Glutamatergic neuron (in vitro differentiated cells): ENCODE measurements at regions not wholly inside any gene's neighbourhood (a gene's known extent, or its start where the extent isn't known, plus 50 kb on each side); places are given as distances from the start of the nearest gene placed in this dataset.

Experiments
- DNase-seq: peaks from one replicate; pipeline ENCODE4 v3.0.0; 2022
- H3K27ac Mint-ChIP-seq: one replicate; pipeline ENCODE4 v1.8.0; 2020; ENCODE audit warnings: mild to moderate bottlenecking, mixed read lengths, inconsistent platforms; ENCODE audit not compliant: unreplicated experiment
- H3K27me3 Mint-ChIP-seq: one replicate; pipeline ENCODE4 v1.8.0; 2020; ENCODE audit warnings: mild to moderate bottlenecking, moderate library complexity, mixed read lengths, inconsistent platforms; ENCODE audit not compliant: unreplicated experiment
- H3K36me3 Mint-ChIP-seq: one replicate; pipeline ENCODE4 v1.8.0; 2020; ENCODE audit warnings: mild to moderate bottlenecking, mixed read lengths, inconsistent platforms; ENCODE audit not compliant: unreplicated experiment
- H3K4me1 Mint-ChIP-seq: one replicate; pipeline ENCODE4 v1.8.0; 2020; ENCODE audit warnings: mild to moderate bottlenecking, low read depth, mixed read lengths, inconsistent platforms; ENCODE audit not compliant: unreplicated experiment
- H3K4me3 Mint-ChIP-seq: one replicate; pipeline ENCODE4 v1.8.0; 2020; ENCODE audit warnings: mild to moderate bottlenecking, mixed read lengths, inconsistent platforms; ENCODE audit not compliant: unreplicated experiment
- H3K9me3 Mint-ChIP-seq: one replicate; pipeline ENCODE4 v1.8.0; 2020; ENCODE audit warnings: mild to moderate bottlenecking, moderate library complexity, mixed read lengths, inconsistent platforms; ENCODE audit not compliant: unreplicated experiment
- TF ChIP-seq, protein P1 (sequence below): fragments of 200-600 bp; sonication (generic); IDR thresholded peaks from one replicate; pipeline ENCODE4 v1.5.0; 2021; ENCODE audit not compliant: partially characterized antibody, unreplicated experiment

DNA sequence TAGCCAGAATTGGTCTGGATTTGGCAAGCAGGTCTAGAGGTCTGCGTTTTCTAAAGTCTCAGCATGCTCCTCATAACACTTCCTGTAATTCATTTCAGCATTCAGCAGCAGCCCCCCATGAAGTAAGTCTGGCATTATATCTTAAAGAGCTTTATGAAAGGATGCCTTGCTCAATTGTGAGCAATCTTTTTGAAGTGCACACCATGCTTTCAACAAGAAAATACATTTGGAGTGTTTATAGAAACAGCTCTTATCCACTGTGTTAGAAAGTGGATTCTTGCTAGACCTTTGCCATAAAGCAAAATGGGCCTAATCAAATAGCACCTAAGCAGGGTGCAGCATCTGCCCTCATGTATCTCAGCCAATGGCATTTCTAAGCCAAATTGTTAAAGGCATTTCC is 378.0 kb upstream of the AKR1E2 start:
- peaks cover 8% of the 10 kb centered on the region for H3K4me1 Mint-ChIP-seq
- H3K27ac Mint-ChIP-seq: no peak overlapping the region
- TF ChIP-seq, protein P1, sequence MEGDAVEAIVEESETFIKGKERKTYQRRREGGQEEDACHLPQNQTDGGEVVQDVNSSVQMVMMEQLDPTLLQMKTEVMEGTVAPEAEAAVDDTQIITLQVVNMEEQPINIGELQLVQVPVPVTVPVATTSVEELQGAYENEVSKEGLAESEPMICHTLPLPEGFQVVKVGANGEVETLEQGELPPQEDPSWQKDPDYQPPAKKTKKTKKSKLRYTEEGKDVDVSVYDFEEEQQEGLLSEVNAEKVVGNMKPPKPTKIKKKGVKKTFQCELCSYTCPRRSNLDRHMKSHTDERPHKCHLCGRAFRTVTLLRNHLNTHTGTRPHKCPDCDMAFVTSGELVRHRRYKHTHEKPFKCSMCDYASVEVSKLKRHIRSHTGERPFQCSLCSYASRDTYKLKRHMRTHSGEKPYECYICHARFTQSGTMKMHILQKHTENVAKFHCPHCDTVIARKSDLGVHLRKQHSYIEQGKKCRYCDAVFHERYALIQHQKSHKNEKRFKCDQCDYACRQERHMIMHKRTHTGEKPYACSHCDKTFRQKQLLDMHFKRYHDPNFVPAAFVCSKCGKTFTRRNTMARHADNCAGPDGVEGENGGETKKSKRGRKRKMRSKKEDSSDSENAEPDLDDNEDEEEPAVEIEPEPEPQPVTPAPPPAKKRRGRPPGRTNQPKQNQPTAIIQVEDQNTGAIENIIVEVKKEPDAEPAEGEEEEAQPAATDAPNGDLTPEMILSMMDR: no peak
- H3K4me3 Mint-ChIP-seq: no peak overlapping the region
- peaks cover 2% of the 10 kb centered on the region for H3K36me3 Mint-ChIP-seq
- DNase-seq: no peak
- H3K27me3 Mint-ChIP-seq: no peaks in the 10 kb centered on the region
- no peaks in the 10 kb centered on the region for H3K9me3 Mint-ChIP-seq

DNA sequence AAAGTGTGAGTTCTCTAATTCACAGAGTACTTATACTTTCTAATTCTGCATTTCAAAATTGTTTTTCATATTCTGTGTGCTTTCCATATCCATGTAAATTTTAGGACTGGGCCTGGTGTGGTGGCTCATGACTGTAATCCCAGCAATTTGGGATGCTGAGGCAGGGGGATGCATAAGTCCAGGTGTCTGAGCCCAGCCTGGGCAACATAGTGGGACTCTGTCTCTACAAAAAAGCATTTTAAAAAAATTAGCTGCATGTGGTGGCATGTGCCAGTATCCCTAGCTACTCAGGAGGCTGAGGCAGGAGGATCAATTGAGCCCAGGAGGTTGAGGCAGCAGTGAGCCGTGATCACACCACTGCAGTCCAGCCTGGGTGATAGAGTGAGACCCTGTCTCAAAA is 382.6 kb upstream of the AKR1E2 start:
- no peaks in the 10 kb centered on the region for H3K4me1 Mint-ChIP-seq
- peaks cover 3% of the 10 kb centered on the region for H3K36me3 Mint-ChIP-seq
- H3K27me3 Mint-ChIP-seq: no peaks in the 10 kb centered on the region
- no peaks in the 10 kb centered on the region for H3K9me3 Mint-ChIP-seq
- no peak for DNase-seq
- H3K4me3 Mint-ChIP-seq: no peak overlapping the region
- H3K27ac Mint-ChIP-seq: no peak overlapping the region
- TF ChIP-seq, protein P1: no peak

DNA sequence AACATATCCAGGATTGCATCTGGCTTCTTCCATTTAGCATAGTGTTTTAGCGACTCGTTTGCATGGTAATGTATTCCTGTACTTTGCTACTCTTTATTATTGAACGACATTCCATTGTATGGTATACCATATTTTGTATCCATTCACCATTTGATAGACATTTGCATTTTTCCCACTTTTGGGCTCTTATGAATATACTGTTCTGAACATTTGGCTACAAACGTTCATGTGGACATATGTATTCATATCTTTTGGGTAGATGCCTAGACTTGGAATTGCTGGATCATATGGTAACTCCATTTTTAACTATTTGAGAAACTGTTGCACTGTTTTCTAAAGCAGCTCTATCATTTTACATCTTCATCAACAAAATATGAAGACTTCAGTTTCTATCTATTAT is 383.7 kb upstream of the AKR1E2 start:
- H3K9me3 Mint-ChIP-seq: no peaks in the 10 kb centered on the region
- TF ChIP-seq, protein P1: no peak
- no peak for DNase-seq
- H3K27me3 Mint-ChIP-seq: no peaks in the 10 kb centered on the region
- no peaks in the 10 kb centered on the region for H3K4me1 Mint-ChIP-seq
- no peak overlapping the region for H3K27ac Mint-ChIP-seq
- peaks cover 3% of the 10 kb centered on the region for H3K36me3 Mint-ChIP-seq
- H3K4me3 Mint-ChIP-seq: no peak overlapping the region

DNA sequence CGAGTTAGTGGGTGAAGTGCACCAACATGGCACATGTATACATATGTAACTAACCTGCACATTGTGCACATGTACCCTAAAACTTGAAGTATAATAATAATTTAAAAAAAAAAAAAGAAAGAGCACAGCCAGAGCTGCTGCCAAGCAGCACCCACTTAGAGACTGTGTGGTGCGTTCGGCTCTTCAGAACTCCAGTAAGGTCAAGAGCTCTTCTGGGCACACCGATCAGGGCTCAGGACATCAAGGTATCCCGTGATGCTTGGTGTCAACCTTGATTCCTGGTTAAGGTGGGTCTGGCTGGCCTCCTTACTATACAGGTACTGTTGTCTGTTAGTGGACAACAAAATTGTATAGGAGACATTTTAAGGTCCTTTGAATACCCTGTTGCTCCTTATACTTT is 385.7 kb upstream of the AKR1E2 start:
- H3K4me3 Mint-ChIP-seq: no peak overlapping the region
- H3K36me3 Mint-ChIP-seq: peaks cover 3% of the 10 kb centered on the region
- no peaks in the 10 kb centered on the region for H3K9me3 Mint-ChIP-seq
- no peak overlapping the region for H3K27ac Mint-ChIP-seq
- H3K4me1 Mint-ChIP-seq: no peaks in the 10 kb centered on the region
- no peak for DNase-seq
- H3K27me3 Mint-ChIP-seq: no peaks in the 10 kb centered on the region
- TF ChIP-seq, protein P1: no peak

DNA sequence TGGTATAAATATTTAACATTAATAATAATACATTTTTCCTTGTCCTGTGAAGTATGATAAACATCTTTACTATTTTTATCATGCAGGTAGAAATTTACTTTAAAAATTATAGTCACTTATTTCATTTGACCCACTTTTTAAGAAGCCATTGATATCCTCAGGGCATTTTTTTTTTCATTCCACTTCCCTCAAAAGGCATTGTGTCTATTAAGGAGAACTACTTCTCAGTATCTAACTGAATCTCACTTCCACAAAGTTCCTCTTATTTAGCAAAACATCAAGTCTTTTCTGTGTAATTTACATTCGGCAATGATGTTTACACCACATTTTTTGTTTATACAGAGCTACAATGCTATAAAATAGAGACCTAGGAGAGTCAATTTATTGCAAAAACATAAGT is 388.2 kb upstream of the AKR1E2 start:
- H3K9me3 Mint-ChIP-seq: no peaks in the 10 kb centered on the region
- no peaks in the 10 kb centered on the region for H3K36me3 Mint-ChIP-seq
- no peak for DNase-seq
- H3K4me1 Mint-ChIP-seq: no peaks in the 10 kb centered on the region
- H3K27me3 Mint-ChIP-seq: no peaks in the 10 kb centered on the region
- H3K27ac Mint-ChIP-seq: no peak overlapping the region
- H3K4me3 Mint-ChIP-seq: no peak overlapping the region
- TF ChIP-seq, protein P1: no peak
